Endodermal cell (in vitro differentiated cells): ENCODE measurements at regions not wholly inside any gene's neighbourhood (a gene's known extent, or its start where the extent isn't known, plus 50 kb on each side); places are given as distances from the start of the nearest gene placed in this dataset.

Experiments used
- DNase-seq: peaks from one replicate; pipeline ENCODE4 v3.0.0-alpha.2; 2017
- H3K27ac ChIP-seq: 2 replicates; pipeline ENCODE4 v1.5.1; 2013; ENCODE audit warnings: mild to moderate bottlenecking, low read depth, low read length, moderate library complexity
- H3K27me3 ChIP-seq: 2 replicates; pipeline ENCODE4 v1.6.1; 2013; ENCODE audit warnings: mild to moderate bottlenecking, low read length, moderate library complexity; ENCODE audit not compliant: insufficient read depth, control insufficient read depth, poor library complexity, severe bottlenecking
- H3K36me3 ChIP-seq: 2 replicates; pipeline ENCODE4 v1.7.0; 2013; ENCODE audit warnings: mild to moderate bottlenecking, low read length, moderate library complexity; ENCODE audit not compliant: control insufficient read depth, insufficient read depth
- H3K4me1 ChIP-seq: one replicate; pipeline ENCODE4 v1.7.0; 2013; ENCODE audit warnings: low read length; ENCODE audit not compliant: control insufficient read depth, insufficient read depth
- H3K4me3 ChIP-seq: 2 replicates; pipeline ENCODE4 v1.5.1; 2013; ENCODE audit warnings: mild to moderate bottlenecking, low read length, moderate library complexity
- H3K9ac ChIP-seq: 2 replicates; pipeline ENCODE4 v1.6.1; 2013; ENCODE audit warnings: mild to moderate bottlenecking, low read length, moderate library complexity; ENCODE audit not compliant: poor library complexity, severe bottlenecking; ENCODE audit errors: extremely low read depth
- H3K9me3 ChIP-seq: 2 replicates; pipeline ENCODE4 v1.6.1; 2013; ENCODE audit warnings: mild to moderate bottlenecking, low read length, moderate library complexity; ENCODE audit not compliant: control insufficient read depth
- H3K27ac Mint-ChIP-seq: 2 replicates; pipeline ENCODE4 v1.8.0; 2020; ENCODE audit warnings: mixed read lengths
- H3K27me3 Mint-ChIP-seq: 2 replicates; pipeline ENCODE4 v1.8.0; 2021; ENCODE audit warnings: mild to moderate bottlenecking, mixed read lengths; ENCODE audit not compliant: insufficient read depth
- H3K36me3 Mint-ChIP-seq: 2 replicates; pipeline ENCODE4 v1.8.0; 2020; ENCODE audit warnings: low read depth, mixed read lengths
- H3K4me1 Mint-ChIP-seq: 2 replicates; pipeline ENCODE4 v1.8.0; 2020; ENCODE audit warnings: mixed read lengths
- H3K4me3 Mint-ChIP-seq: 2 replicates; pipeline ENCODE4 v1.8.0; 2020; ENCODE audit warnings: mild to moderate bottlenecking, moderate library complexity, mixed read lengths
- H3K9me3 Mint-ChIP-seq: 2 replicates; pipeline ENCODE4 v1.8.0; 2020; ENCODE audit warnings: mild to moderate bottlenecking, mixed read lengths
- WGBS, 2 experiments: methylation state at CpG; one replicate each; pipeline versions ENCODE4 v1.1.5 to v1.1.7; 2013; ENCODE audit warnings: missing lambda C conversion rate in 2 of 2, mixed read lengths in 1 of 2; ENCODE audit not compliant: insufficient coverage in 1 of 2, insufficient read length in 1 of 2; 5-methylcytosine and 5-hydroxymethylcytosine counted together
- TF ChIP-seq, protein P1 (sequence below): fragments of 200-600 bp; sonication (generic); conservative IDR thresholded peaks from 2 replicates; pipeline ENCODE4 v1.5.0; 2021; ENCODE audit warnings: antibody characterized with exemption, mild to moderate bottlenecking

- no peaks in the 10 kb centered on the region for H3K36me3 ChIP-seq
- no peak overlapping the region for H3K27ac ChIP-seq
- H3K27ac Mint-ChIP-seq = no peak overlapping the region
- H3K4me3 ChIP-seq = no peak overlapping the region
- H3K9me3 ChIP-seq = no peaks in the 10 kb centered on the region
- H3K27me3 Mint-ChIP-seq = no peaks in the 10 kb centered on the region
- H3K9ac ChIP-seq = no peak overlapping the region
- no peaks in the 10 kb centered on the region for H3K27me3 ChIP-seq
- DNase-seq = no peak
- no peaks in the 10 kb centered on the region for H3K9me3 Mint-ChIP-seq
- no peaks in the 10 kb centered on the region for H3K36me3 Mint-ChIP-seq
- TF ChIP-seq, protein P1, sequence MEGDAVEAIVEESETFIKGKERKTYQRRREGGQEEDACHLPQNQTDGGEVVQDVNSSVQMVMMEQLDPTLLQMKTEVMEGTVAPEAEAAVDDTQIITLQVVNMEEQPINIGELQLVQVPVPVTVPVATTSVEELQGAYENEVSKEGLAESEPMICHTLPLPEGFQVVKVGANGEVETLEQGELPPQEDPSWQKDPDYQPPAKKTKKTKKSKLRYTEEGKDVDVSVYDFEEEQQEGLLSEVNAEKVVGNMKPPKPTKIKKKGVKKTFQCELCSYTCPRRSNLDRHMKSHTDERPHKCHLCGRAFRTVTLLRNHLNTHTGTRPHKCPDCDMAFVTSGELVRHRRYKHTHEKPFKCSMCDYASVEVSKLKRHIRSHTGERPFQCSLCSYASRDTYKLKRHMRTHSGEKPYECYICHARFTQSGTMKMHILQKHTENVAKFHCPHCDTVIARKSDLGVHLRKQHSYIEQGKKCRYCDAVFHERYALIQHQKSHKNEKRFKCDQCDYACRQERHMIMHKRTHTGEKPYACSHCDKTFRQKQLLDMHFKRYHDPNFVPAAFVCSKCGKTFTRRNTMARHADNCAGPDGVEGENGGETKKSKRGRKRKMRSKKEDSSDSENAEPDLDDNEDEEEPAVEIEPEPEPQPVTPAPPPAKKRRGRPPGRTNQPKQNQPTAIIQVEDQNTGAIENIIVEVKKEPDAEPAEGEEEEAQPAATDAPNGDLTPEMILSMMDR = no peak
- H3K4me3 Mint-ChIP-seq = no peak overlapping the region
- H3K4me1 Mint-ChIP-seq = peaks cover 12% of the 10 kb centered on the region
- peaks cover 4% of the 10 kb centered on the region for H3K4me1 ChIP-seq
Observed at GRCh38 chr9:105964156-105964555, 269.8 kb downstream of the TMEM38B start.

DNA sequence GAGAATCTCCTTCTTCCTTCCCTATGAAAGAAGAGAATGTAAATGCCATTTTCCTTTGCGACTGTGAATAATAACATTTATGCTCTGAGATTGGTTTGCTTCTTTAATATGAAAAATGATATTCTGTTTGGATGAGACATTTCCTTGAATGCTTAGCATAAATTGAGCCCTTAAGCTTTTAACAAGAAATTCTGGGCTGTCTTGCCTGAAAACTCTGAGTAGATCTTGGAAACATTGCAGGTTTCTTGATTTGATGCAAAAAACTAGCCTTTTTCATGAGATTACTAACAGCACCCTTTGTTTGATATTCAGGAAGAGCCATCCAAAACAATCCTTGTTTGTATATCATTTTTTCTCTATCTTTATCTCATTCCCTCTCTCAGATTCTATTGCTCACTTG lies 272.5 kb downstream of the TMEM38B start:
- TF ChIP-seq, protein P1 = no peak
- DNase-seq = no peak
- no peak overlapping the region for H3K27ac ChIP-seq
- H3K27me3 ChIP-seq = no peaks in the 10 kb centered on the region
- H3K4me1 ChIP-seq = peaks cover 4% of the 10 kb centered on the region
- peaks cover 7% of the 10 kb centered on the region for H3K4me1 Mint-ChIP-seq
- H3K4me3 Mint-ChIP-seq = no peak overlapping the region
- 84% methylated on average over 1 of the region's 1 CpG; no CpG with 5 or more reads in 1 of the 2 experiments for WGBS, 2 experiments
- no peaks in the 10 kb centered on the region for H3K9me3 ChIP-seq
- no peaks in the 10 kb centered on the region for H3K36me3 ChIP-seq
- H3K4me3 ChIP-seq = no peak overlapping the region
- H3K27me3 Mint-ChIP-seq = no peaks in the 10 kb centered on the region
- no peaks in the 10 kb centered on the region for H3K36me3 Mint-ChIP-seq
- no peaks in the 10 kb centered on the region for H3K9me3 Mint-ChIP-seq
- no peak overlapping the region for H3K27ac Mint-ChIP-seq
- H3K9ac ChIP-seq = no peak overlapping the region

GRCh38 chr9:105967248-105967647 lies 272.9 kb downstream of the TMEM38B start:
- Histone ChIP-seq H3K27me3 (no peaks in the 10 kb centered on the region), H3K36me3 (no peaks in the 10 kb centered on the region), H3K27ac (no peak overlapping the region), H3K9me3 (no peaks in the 10 kb centered on the region), H3K9ac (no peak overlapping the region), H3K4me1 (peaks cover 4% of the 10 kb centered on the region), H3K4me3 (no peak overlapping the region)
- no peak for DNase-seq
- WGBS, 2 experiments = 78% methylated on average over 1 of the region's 1 CpG; no CpG with 5 or more reads in 1 of the 2 experiments
- no peaks in the 10 kb centered on the region for H3K36me3 Mint-ChIP-seq
- no peak overlapping the region for H3K4me3 Mint-ChIP-seq
- TF ChIP-seq, protein P1 = no peak
- H3K4me1 Mint-ChIP-seq = peaks cover 7% of the 10 kb centered on the region
- no peaks in the 10 kb centered on the region for H3K9me3 Mint-ChIP-seq
- H3K27me3 Mint-ChIP-seq = peaks cover 1% of the 10 kb centered on the region
- no peak overlapping the region for H3K27ac Mint-ChIP-seq
